ENCODE measurements at regions not wholly inside any gene's neighbourhood (a gene's known extent, or its start where the extent isn't known, plus 50 kb on each side); places are given as distances from the start of the nearest gene placed in this dataset.

- Histone ChIP-seq H3K36me3 (no peaks in the 10 kb centered on the region), H3K9me3 (peaks cover 0 to 34% (median 0%) of the 10 kb centered on the region in 11 donors), H3K27me3 (no peaks in the 10 kb centered on the region), H3K27ac (no peak overlapping the region), H3K4me3 (no peak overlapping the region), H3K4me1 (no peaks in the 10 kb centered on the region)
- WGBS, 2 donors = 76 to 83% methylated on average over 8 of the region's 8 CpGs
- DNase-seq (no peak), ATAC-seq (no peak)
- TF ChIP-seq CTCF (IDR thresholded peaks at IDR 0.05) = no peak
- intact Hi-C loops (cut with DNase I) = no loop called here
Measured at GRCh38 chr3:792630-793029, 300.2 kb upstream of the CNTN6 start.

GRCh38 chr3:804211-804610 is 288.6 kb upstream of the CNTN6 start:
- DNase-seq (no peak), ATAC-seq (no peak)
- no peaks in the 10 kb centered on the region for H3K4me1 ChIP-seq
- no peak for TF ChIP-seq CTCF (IDR thresholded peaks at IDR 0.05)
- no peak overlapping the region for H3K27ac ChIP-seq
- no peaks in the 10 kb centered on the region for H3K27me3 ChIP-seq
- H3K4me3 ChIP-seq = no peak overlapping the region
- intact Hi-C loops (cut with DNase I) = no loop called here
- H3K36me3 ChIP-seq = no peaks in the 10 kb centered on the region
- 43 to 54% methylated on average over 2 of the region's 2 CpGs for WGBS, 2 donors
- peaks cover 0 to 22% (median 0%) of the 10 kb centered on the region in 11 donors for H3K9me3 ChIP-seq

GRCh38 chr3:805326-805725 is 287.5 kb upstream of the CNTN6 start:
- no peaks in the 10 kb centered on the region for H3K4me1 ChIP-seq
- H3K9me3 ChIP-seq = peaks cover 0 to 22% (median 0%) of the 10 kb centered on the region in 11 donors
- H3K4me3 ChIP-seq = no peak overlapping the region
- H3K36me3 ChIP-seq = no peaks in the 10 kb centered on the region
- intact Hi-C loops (cut with DNase I) = no loop called here
- H3K27ac ChIP-seq = no peak overlapping the region
- no peaks in the 10 kb centered on the region for H3K27me3 ChIP-seq
- ATAC-seq (no peak), DNase-seq (no peak)
- TF ChIP-seq CTCF (IDR thresholded peaks at IDR 0.05) = no peak
- 70% methylated on average over 1 of the region's 1 CpG for WGBS, 2 donors

- no peaks in the 10 kb centered on the region for H3K4me1 ChIP-seq
- TF ChIP-seq CTCF (IDR thresholded peaks at IDR 0.05) = no peak
- ATAC-seq = no peak
- 88% methylated on average over 2 of the region's 2 CpGs for WGBS, 2 donors
- no peaks in the 10 kb centered on the region for H3K36me3 ChIP-seq
- H3K27me3 ChIP-seq = no peaks in the 10 kb centered on the region
- H3K27ac ChIP-seq = no peak overlapping the region
- intact Hi-C loops (cut with DNase I) = no loop called here
- DNase-seq = no peak
- no peak overlapping the region for H3K4me3 ChIP-seq
- H3K9me3 ChIP-seq = peaks cover 0 to 22% (median 0%) of the 10 kb centered on the region in 11 donors
Measured at GRCh38 chr3:806006-806405, 286.8 kb upstream of the CNTN6 start.

- no peaks in the 10 kb centered on the region for H3K27me3 ChIP-seq
- ATAC-seq (no peak), DNase-seq (no peak)
- no peak for TF ChIP-seq CTCF (IDR thresholded peaks at IDR 0.05)
- WGBS, 2 donors = 63 to 71% methylated on average over 5 of the region's 5 CpGs
- H3K4me1 ChIP-seq = no peaks in the 10 kb centered on the region
- no peak overlapping the region for H3K27ac ChIP-seq
- intact Hi-C loops (cut with DNase I) = no loop called here
- no peaks in the 10 kb centered on the region for H3K36me3 ChIP-seq
- peaks cover 0 to 38% (median 0%) of the 10 kb centered on the region in 11 donors for H3K9me3 ChIP-seq
- no peak overlapping the region for H3K4me3 ChIP-seq
Measured at GRCh38 chr3:816605-817004, 276.2 kb upstream of the CNTN6 start.
